Umbilical cord (tissue), 1 donor: ENCODE measurements at regions not wholly inside any gene's neighbourhood (a gene's known extent, or its start where the extent isn't known, plus 50 kb on each side); places are given as distances from the start of the nearest gene placed in this dataset.
"Not testable (repeated sequence)": the region's sequence is repeated elsewhere in the genome, so short reads cannot be mapped to it uniquely, and the experiment has no call there.

ENCODE experiments used
- DNase-seq: peaks from one replicate; pipeline ENCODE4 v3.0.0-alpha.2; 2015; ENCODE audit warnings: low spot score

GRCh38 chrX:85808217-85808616 lies 239.1 kb downstream of the CHM start:
- DNase-seq = no peak

GRCh38 chrX:85772391-85772790 lies 275.0 kb downstream of the CHM start:
- not testable (repeated sequence) for DNase-seq

- no peak for DNase-seq
These were observed 281.7 kb downstream of the CHM start for GRCh38 chrX:85765651-85766050.

GRCh38 chrX:85723025-85723424 lies 324.3 kb downstream of the CHM start:
- not testable (repeated sequence) for DNase-seq

- DNase-seq = not testable (repeated sequence)
These were observed 323.8 kb upstream of the POF1B start for GRCh38 chrX:85703233-85703632.

GRCh38 chrX:85698921-85699320 lies 319.5 kb upstream of the POF1B start:
- DNase-seq = no peak

- no peak for DNase-seq
These were observed 306.4 kb upstream of the POF1B start for GRCh38 chrX:85685843-85686242.

GRCh38 chrX:85666471-85666870 lies 287.0 kb upstream of the POF1B start:
- no peak for DNase-seq

GRCh38 chrX:85663970-85664369 lies 284.5 kb upstream of the POF1B start:
- DNase-seq = not testable (repeated sequence)

GRCh38 chrX:85630901-85631300 lies 251.4 kb upstream of the POF1B start:
- no peak for DNase-seq

GRCh38 chrX:85627363-85627762 lies 247.9 kb upstream of the POF1B start:
- no peak for DNase-seq

GRCh38 chrX:85622635-85623034 lies 243.2 kb upstream of the POF1B start:
- DNase-seq = no peak

- no peak for DNase-seq
These were observed 241.0 kb upstream of the POF1B start for GRCh38 chrX:85620466-85620865.

GRCh38 chrX:85619962-85620361 lies 240.5 kb upstream of the POF1B start:
- no peak for DNase-seq

- DNase-seq = peak; percentile 6
These were observed 232.5 kb upstream of the POF1B start for GRCh38 chrX:85611926-85612325.

GRCh38 chrX:85592980-85593379 lies 213.5 kb upstream of the POF1B start:
- DNase-seq = no peak

- DNase-seq = no peak
These were observed 212.1 kb upstream of the POF1B start for GRCh38 chrX:85591536-85591935.

GRCh38 chrX:85590638-85591037 lies 211.2 kb upstream of the POF1B start:
- peak; percentile 5 for DNase-seq

GRCh38 chrX:85573801-85574200 lies 194.3 kb upstream of the POF1B start:
- no peak for DNase-seq

GRCh38 chrX:85570496-85570895 lies 191.0 kb upstream of the POF1B start:
- no peak for DNase-seq

GRCh38 chrX:85569686-85570085 lies 190.2 kb upstream of the POF1B start:
- DNase-seq = no peak

- no peak for DNase-seq
These were observed 189.6 kb upstream of the POF1B start for GRCh38 chrX:85569096-85569495.

GRCh38 chrX:85561231-85561630 lies 181.8 kb upstream of the POF1B start:
- DNase-seq = no peak

GRCh38 chrX:85544609-85545008 lies 165.1 kb upstream of the POF1B start:
- DNase-seq = no peak

GRCh38 chrX:85543866-85544265 lies 164.4 kb upstream of the POF1B start:
- DNase-seq = no peak
